Stomach (tissue), 4 donors: ENCODE measurements at regions not wholly inside any gene's neighbourhood (a gene's known extent, or its start where the extent isn't known, plus 50 kb on each side); places are given as distances from the start of the nearest gene placed in this dataset.

Experiments used
- CTCF ChIP-seq, 7 experiments: fragments of 450-650 bp in 4 of 7; fragments of 200-600 bp in 3 of 7; sonication (generic) in 3 of 7; IDR thresholded peaks; one replicate each; pipeline ENCODE4 v1.5.1; 2016 to 2019; ENCODE audit warnings: antibody characterized with exemption in 7 of 7, control low read depth in 2 of 7, mild to moderate bottlenecking in 1 of 7
- POLR2A ChIP-seq, 4 donors: fragments of 450-650 bp; IDR thresholded peaks; one replicate each; pipeline ENCODE4 v1.6.1; 2016; ENCODE audit warnings: antibody characterized with exemption in 4 of 4, control low read depth in 2 of 4, mild to moderate bottlenecking in 1 of 4, moderate library complexity in 1 of 4

DNA sequence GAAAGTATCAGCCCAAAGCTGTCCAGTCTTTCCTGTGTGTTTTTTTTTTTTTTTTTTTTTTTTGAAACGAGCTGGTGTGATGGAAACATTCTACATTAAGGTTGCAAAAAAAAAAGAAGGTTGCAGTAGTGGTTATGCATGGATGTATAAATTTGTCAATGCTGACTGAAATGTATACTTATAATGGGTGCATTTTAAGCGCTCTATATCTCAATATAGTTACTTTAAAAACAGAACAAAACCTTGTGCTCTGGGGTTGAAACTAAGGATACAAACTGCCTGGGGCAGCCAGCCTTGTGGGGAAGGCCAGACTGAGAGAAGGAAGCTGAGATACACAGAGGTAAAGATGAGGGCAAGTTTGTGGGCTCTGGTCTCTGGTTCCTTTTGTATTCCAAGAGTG is 87.3 kb upstream of the RMST start:
- TF ChIP-seq POLR2A (IDR thresholded peaks at IDR 0.05) (no peak), CTCF (IDR thresholded peaks at IDR 0.05) (no peak)
